ENCODE measurements at regions not wholly inside any gene's neighbourhood (a gene's known extent, or its start where the extent isn't known, plus 50 kb on each side); places are given as distances from the start of the nearest gene placed in this dataset.

GRCh38 chr18:34050661-34051060, 174.1 kb downstream of the NOL4 start:
- TF ChIP-seq CTCF (conservative IDR thresholded peaks at IDR 0.05; ENCODE audit: low read depth, low read length) (no peak), EZH2 (IDR thresholded peaks at IDR 0.05; ENCODE audit: low read length, unreplicated experiment) (no peak)
